Stimulated activated naive B cell treated with anti-CD40 and anti-IgM and Interleukin-4, amounts not matched to agents 10 μg/mL and 1 μg/mL and 100 μg/mL, for 72 hours (primary cell): ENCODE measurements at regions not wholly inside any gene's neighbourhood (a gene's known extent, or its start where the extent isn't known, plus 50 kb on each side); places are given as distances from the start of the nearest gene placed in this dataset.

Experiments
- ATAC-seq, 2 donors: fragments of 150-1000 bp; cut with Tn5 transposase; replicated peaks; 2 replicates each; pipeline ENCODE4 v1.10.0; 2021; ENCODE audit warnings: moderate library complexity in 1 of 2
- DNase-seq: peaks from one replicate; pipeline ENCODE4 v3.0.0; 2021
- H3K27ac Mint-ChIP-seq: one replicate; pipeline ENCODE4 v1.8.0; 2022; ENCODE audit warnings: mild to moderate bottlenecking, mixed read lengths
- H3K27me3 Mint-ChIP-seq, 2 donors: one replicate each; pipeline ENCODE4 v1.8.0; 2022; ENCODE audit warnings: mixed read lengths in 2 of 2
- H3K36me3 Mint-ChIP-seq, 2 donors: one replicate each; pipeline ENCODE4 v1.8.0; 2022; ENCODE audit warnings: mixed read lengths in 2 of 2, mild to moderate bottlenecking in 1 of 2
- H3K4me1 Mint-ChIP-seq, 2 donors: one replicate each; pipeline ENCODE4 v1.8.0; 2022; ENCODE audit warnings: mixed read lengths in 2 of 2, mild to moderate bottlenecking in 1 of 2
- H3K4me3 Mint-ChIP-seq, 2 donors: one replicate each; pipeline ENCODE4 v1.8.0; 2022; ENCODE audit warnings: mild to moderate bottlenecking in 2 of 2, mixed read lengths in 2 of 2, moderate library complexity in 1 of 2
- H3K9me3 Mint-ChIP-seq, 2 donors: one replicate each; pipeline ENCODE4 v1.8.0; 2022; ENCODE audit warnings: mixed read lengths in 2 of 2, mild to moderate bottlenecking in 1 of 2

- Mint-ChIP-seq H3K36me3 (peaks cover 0 to 2% of the 10 kb centered on the region in 2 donors), H3K9me3 (peaks cover 7 to 8% of the 10 kb centered on the region in 2 donors), H3K4me1 (peaks cover 4 to 6% of the 10 kb centered on the region in 2 donors), H3K4me3 (no peak overlapping the region), H3K27me3 (peaks cover 29 to 38% of the 10 kb centered on the region in 2 donors), H3K27ac (no peak overlapping the region)
- DNase-seq (no peak), ATAC-seq (no peak)
These were observed 121.4 kb upstream of the ZNF618 start for GRCh38 chr9:113754739-113755138.

DNA sequence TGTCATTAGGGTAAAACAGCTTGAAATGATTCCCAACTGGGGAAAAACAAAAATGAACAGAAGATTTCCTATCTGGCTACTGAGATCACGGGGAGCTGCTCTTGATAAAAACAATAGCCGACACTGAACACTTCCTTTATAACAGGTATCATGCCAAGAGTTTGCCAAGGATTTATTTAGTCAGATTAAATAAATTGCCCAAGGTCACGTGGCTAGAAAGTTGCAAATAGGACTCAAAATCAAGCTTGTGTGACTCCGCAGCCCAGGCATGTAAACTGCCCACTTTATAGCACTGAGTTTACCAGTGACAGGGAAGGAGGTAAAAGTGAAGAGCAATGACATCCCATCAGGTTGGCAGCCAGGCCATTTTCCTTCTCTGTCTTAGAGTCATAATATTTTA, 120.7 kb upstream of the ZNF618 start:
- Mint-ChIP-seq H3K36me3 (peaks cover 0 to 2% of the 10 kb centered on the region in 2 donors), H3K9me3 (peaks cover 7 to 8% of the 10 kb centered on the region in 2 donors), H3K27ac (no peak overlapping the region), H3K27me3 (peaks cover 29 to 31% of the 10 kb centered on the region in 2 donors), H3K4me1 (peaks cover 4 to 6% of the 10 kb centered on the region in 2 donors), H3K4me3 (no peak overlapping the region)
- ATAC-seq (no peak), DNase-seq (no peak)

DNA sequence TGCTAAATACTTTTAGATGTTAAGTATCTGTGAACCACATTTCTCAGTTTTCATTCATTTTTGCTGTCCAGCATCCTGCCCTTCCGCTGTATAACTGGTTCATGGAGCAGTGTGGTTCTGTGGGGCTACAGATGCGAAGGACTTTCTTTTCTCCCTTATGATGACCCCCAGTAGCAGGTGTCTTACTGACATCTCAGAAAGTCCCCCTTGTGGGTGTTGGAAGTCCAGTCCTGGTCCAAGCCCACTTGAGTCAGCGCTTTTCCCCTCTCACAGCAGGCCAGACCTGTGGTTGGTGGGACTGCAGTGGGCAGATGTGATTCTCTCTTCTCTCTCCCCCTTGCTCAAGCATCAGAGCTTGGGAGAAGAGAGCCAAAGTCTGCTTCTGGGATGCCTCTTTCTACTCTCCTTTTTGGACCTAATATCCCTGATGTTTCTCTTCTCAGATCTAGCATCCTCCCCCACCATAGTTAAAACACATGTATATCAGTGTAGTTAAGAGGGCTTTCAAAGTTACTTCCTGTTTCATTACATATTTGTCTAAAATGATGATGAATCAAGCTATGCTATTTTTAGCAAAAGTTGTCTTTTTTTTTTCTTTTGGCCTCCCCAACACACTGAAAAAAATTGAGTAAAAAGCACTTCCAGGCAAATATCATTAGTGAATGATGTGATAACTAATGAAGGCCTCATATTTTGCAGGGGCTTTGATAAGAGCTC, 119.5 kb upstream of the ZNF618 start:
- Mint-ChIP-seq H3K36me3 (peaks cover 0 to 2% of the 10 kb centered on the region in 2 donors), H3K4me3 (no peak overlapping the region), H3K4me1 (peaks cover 4 to 6% of the 10 kb centered on the region in 2 donors), H3K9me3 (peaks cover 7 to 8% of the 10 kb centered on the region in 2 donors), H3K27me3 (peaks cover 24 to 30% of the 10 kb centered on the region in 2 donors), H3K27ac (no peak overlapping the region)
- ATAC-seq (peak in 1 of 2 donors; percentile 60), DNase-seq (no peak)

DNA sequence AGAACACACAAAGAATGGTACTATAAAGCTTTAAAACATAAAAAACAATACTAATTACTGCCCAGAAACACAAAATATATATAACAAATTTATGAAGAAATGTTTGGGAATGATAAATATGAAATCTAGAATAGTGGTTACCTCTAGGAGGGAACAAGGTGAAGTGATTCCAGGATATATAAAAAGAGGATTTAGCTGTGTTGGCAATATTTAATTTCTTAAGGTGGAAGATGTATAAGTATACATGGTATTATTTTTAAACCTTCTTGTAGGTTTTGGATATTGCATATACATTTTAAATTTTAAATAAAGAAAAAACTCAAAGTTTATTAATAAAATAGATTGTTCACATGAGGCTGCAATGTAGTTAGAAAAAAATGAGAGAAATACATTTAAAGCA, 112.7 kb upstream of the ZNF618 start:
- DNase-seq, result no peak
- Mint-ChIP-seq H3K27ac (no peak overlapping the region), H3K4me3 (no peak overlapping the region), H3K27me3 (peaks cover 28 to 32% of the 10 kb centered on the region in 2 donors), H3K36me3 (peaks cover 2% of the 10 kb centered on the region in 2 donors), H3K9me3 (peaks cover 15 to 17% of the 10 kb centered on the region in 2 donors), H3K4me1 (no peaks in the 10 kb centered on the region)
- no peak for ATAC-seq

DNA sequence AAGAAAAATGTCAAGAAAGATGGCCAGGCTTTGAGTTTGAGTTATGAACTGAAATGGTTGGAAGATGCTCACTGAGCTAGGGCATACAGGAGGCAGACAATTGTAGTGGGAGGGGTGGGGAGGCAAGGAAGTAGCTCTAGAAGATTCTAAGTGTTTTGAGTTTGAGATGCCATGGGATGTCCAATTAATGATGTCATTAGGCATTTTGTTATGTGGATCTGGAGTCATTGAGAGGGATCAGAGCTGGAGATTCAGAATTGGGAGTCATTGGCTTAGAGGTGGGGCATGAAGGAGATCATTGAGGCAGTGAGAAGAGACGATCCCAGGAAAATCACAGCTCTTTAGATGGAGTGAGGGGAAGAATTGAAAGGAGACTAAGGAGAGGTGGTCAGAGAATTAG, 111.5 kb upstream of the ZNF618 start:
- Mint-ChIP-seq H3K27ac (no peak overlapping the region), H3K9me3 (peaks cover 10% of the 10 kb centered on the region in 2 donors), H3K27me3 (peaks cover 21 to 32% of the 10 kb centered on the region in 2 donors), H3K4me3 (no peak overlapping the region), H3K36me3 (peaks cover 0 to 2% of the 10 kb centered on the region in 2 donors), H3K4me1 (no peaks in the 10 kb centered on the region)
- ATAC-seq (no peak), DNase-seq (no peak)

GRCh38 chr9:113769412-113769811, 106.7 kb upstream of the ZNF618 start:
- DNase-seq (no peak), ATAC-seq (no peak)
- Mint-ChIP-seq H3K4me1 (no peaks in the 10 kb centered on the region), H3K27me3 (peaks cover 10 to 25% of the 10 kb centered on the region in 2 donors), H3K4me3 (no peak overlapping the region), H3K9me3 (peaks cover 9 to 10% of the 10 kb centered on the region in 2 donors), H3K36me3 (peaks cover 0 to 2% of the 10 kb centered on the region in 2 donors), H3K27ac (no peak overlapping the region)

GRCh38 chr9:113770396-113770795, 105.7 kb upstream of the ZNF618 start:
- no peak for DNase-seq

DNA sequence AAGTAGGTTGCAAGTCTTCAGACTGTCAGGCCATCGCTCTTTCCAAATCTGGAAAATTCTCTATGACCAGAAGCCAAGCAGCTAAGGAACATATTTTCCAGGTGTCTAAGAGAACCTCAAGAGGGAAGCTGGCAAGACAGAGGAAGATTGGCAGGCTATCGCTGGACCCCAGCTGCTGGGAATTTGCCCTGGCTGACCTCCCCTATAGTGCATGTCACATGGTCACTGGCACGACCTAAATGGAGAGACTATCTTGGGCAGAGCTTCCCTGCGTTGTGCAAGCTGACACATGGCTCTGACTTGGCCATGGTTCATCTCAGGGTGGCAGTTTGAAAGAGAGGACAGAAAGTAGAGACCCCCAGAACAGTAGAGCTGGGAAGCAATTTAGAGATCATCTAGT, 104.9 kb upstream of the ZNF618 start:
- Mint-ChIP-seq H3K36me3 (peaks cover 0 to 2% of the 10 kb centered on the region in 2 donors), H3K27me3 (peaks cover 3 to 12% of the 10 kb centered on the region in 2 donors), H3K4me3 (no peak overlapping the region), H3K4me1 (no peaks in the 10 kb centered on the region), H3K9me3 (peaks cover 10 to 14% of the 10 kb centered on the region in 2 donors), H3K27ac (no peak overlapping the region)
- no peak for DNase-seq
- ATAC-seq, result no peak

More at GRCh38 chr9:113770396-113770795, 105.7 kb upstream of the ZNF618 start:
- no peaks in the 10 kb centered on the region for H3K4me1 Mint-ChIP-seq
- peaks cover 3 to 17% of the 10 kb centered on the region in 2 donors for H3K27me3 Mint-ChIP-seq
- H3K27ac Mint-ChIP-seq, result no peak overlapping the region
- peaks cover 0 to 2% of the 10 kb centered on the region in 2 donors for H3K36me3 Mint-ChIP-seq
- peaks cover 10 to 14% of the 10 kb centered on the region in 2 donors for H3K9me3 Mint-ChIP-seq
- no peak overlapping the region for H3K4me3 Mint-ChIP-seq
- ATAC-seq, result no peak

GRCh38 chr9:113772121-113772810, 103.8 kb upstream of the ZNF618 start:
- Mint-ChIP-seq H3K27me3 (peaks cover 0 to 14% of the 10 kb centered on the region in 2 donors), H3K36me3 (no peaks in the 10 kb centered on the region), H3K9me3 (peaks cover 0 to 6% of the 10 kb centered on the region in 2 donors), H3K27ac (no peak overlapping the region), H3K4me1 (no peaks in the 10 kb centered on the region), H3K4me3 (no peak overlapping the region)
- DNase-seq, result no peak
- no peak for ATAC-seq

DNA sequence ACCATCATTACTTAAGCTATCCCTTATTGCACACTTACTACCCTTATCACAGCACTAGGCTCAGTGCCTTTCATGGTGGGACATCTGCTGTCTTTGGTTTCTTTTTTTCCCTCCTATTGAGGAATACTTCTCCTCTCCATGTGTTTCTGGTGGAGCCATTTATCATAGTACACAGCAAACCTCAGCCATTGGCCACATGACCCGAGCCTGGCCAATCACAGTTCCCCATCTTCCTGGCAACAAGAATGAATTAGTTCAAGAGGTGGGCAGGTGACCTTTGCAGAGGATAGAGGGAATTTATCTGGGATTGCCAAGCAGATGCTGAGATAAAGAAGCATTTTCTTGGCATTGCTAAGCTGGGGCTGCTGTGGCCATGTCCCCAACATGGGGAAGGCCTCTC, 101.1 kb upstream of the ZNF618 start:
- no peak overlapping the region for H3K4me3 Mint-ChIP-seq
- no peak for ATAC-seq
- DNase-seq, result no peak
- H3K27ac Mint-ChIP-seq, result no peak overlapping the region
- H3K27me3 Mint-ChIP-seq, result peaks cover 0 to 9% of the 10 kb centered on the region in 2 donors
- H3K4me1 Mint-ChIP-seq, result no peaks in the 10 kb centered on the region
- H3K9me3 Mint-ChIP-seq, result peaks cover 0 to 6% of the 10 kb centered on the region in 2 donors
- no peaks in the 10 kb centered on the region for H3K36me3 Mint-ChIP-seq

DNA sequence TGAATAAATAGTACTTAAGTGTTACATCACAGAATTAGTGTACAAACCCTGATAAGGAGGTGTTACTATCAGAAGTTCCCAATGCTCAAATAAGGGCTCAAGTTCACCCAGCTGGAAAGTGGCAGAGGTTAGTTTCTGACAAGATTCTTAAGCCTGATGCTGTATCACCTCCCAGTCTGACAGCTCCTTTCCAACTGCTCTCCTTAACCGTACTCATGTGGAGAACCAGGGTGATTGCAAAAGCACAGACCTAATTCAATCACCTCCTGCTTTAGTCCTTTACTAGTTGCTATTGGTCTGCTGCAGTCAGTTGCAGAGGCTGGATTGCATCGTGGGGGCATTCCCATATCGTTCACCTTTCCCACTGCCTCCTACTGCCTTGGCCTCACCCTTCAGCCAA, 100.4 kb upstream of the ZNF618 start:
- Mint-ChIP-seq H3K36me3 (no peaks in the 10 kb centered on the region), H3K27ac (no peak overlapping the region), H3K9me3 (peaks cover 0 to 6% of the 10 kb centered on the region in 2 donors), H3K4me3 (no peak overlapping the region), H3K4me1 (no peaks in the 10 kb centered on the region), H3K27me3 (peaks cover 0 to 9% of the 10 kb centered on the region in 2 donors)
- no peak for DNase-seq
- ATAC-seq, result no peak

GRCh38 chr9:113776194-113776593, 99.9 kb upstream of the ZNF618 start:
- peaks cover 1 to 13% of the 10 kb centered on the region in 2 donors for H3K27me3 Mint-ChIP-seq
- H3K27ac Mint-ChIP-seq, result no peak overlapping the region
- peaks cover 0 to 6% of the 10 kb centered on the region in 2 donors for H3K9me3 Mint-ChIP-seq
- DNase-seq (no peak), ATAC-seq (no peak)
- no peaks in the 10 kb centered on the region for H3K4me1 Mint-ChIP-seq
- no peaks in the 10 kb centered on the region for H3K36me3 Mint-ChIP-seq
- no peak overlapping the region for H3K4me3 Mint-ChIP-seq

GRCh38 chr9:113781381-113781780, 94.7 kb upstream of the ZNF618 start:
- DNase-seq, result no peak
- no peak for ATAC-seq
- peaks cover 0 to 3% of the 10 kb centered on the region in 2 donors for H3K9me3 Mint-ChIP-seq
- peaks cover 17 to 41% of the 10 kb centered on the region in 2 donors for H3K27me3 Mint-ChIP-seq
- no peaks in the 10 kb centered on the region for H3K36me3 Mint-ChIP-seq
- H3K27ac Mint-ChIP-seq, result no peak overlapping the region
- H3K4me3 Mint-ChIP-seq, result no peak overlapping the region
- no peaks in the 10 kb centered on the region for H3K4me1 Mint-ChIP-seq

GRCh38 chr9:113781896-113782295, 94.2 kb upstream of the ZNF618 start:
- DNase-seq (no peak), ATAC-seq (no peak)
- H3K27ac Mint-ChIP-seq, result no peak overlapping the region
- peaks cover 0 to 3% of the 10 kb centered on the region in 2 donors for H3K9me3 Mint-ChIP-seq
- H3K4me3 Mint-ChIP-seq, result no peak overlapping the region
- no peaks in the 10 kb centered on the region for H3K36me3 Mint-ChIP-seq
- peaks cover 17 to 41% of the 10 kb centered on the region in 2 donors for H3K27me3 Mint-ChIP-seq
- H3K4me1 Mint-ChIP-seq, result no peaks in the 10 kb centered on the region

DNA sequence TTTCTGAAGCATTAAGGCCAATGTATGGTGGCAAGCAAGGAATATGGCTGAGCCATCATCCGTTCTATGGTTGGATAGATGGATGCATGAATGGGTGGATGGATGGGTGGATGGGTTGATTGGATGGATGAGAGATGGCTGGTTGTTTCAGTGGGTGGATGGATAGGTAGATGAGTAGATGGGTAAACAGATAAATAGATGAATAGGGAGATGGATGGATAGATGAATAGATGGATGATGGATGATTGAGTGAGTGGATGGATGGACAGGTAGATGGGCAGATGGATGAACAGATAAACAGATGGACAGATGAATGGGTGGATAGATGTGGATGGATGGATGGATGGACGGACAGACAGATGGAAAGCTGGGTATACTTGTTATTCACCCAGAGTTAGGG, 92.6 kb upstream of the ZNF618 start:
- ATAC-seq, result no peak
- H3K36me3 Mint-ChIP-seq, result no peaks in the 10 kb centered on the region
- H3K4me1 Mint-ChIP-seq, result no peaks in the 10 kb centered on the region
- H3K27ac Mint-ChIP-seq, result no peak overlapping the region
- DNase-seq, result no peak
- H3K9me3 Mint-ChIP-seq, result peaks cover 0 to 3% of the 10 kb centered on the region in 2 donors
- H3K27me3 Mint-ChIP-seq, result peaks cover 17 to 33% of the 10 kb centered on the region in 2 donors
- H3K4me3 Mint-ChIP-seq, result no peak overlapping the region
